CD4-positive, alpha-beta memory T cell (primary cell): ENCODE measurements at regions not wholly inside any gene's neighbourhood (a gene's known extent, or its start where the extent isn't known, plus 50 kb on each side); places are given as distances from the start of the nearest gene placed in this dataset.

Experiments used
- CTCF ChIA-PET: fragments of 350-600 bp; sonication (Branson Sonifier 250); formaldehyde crosslinking; loops from one replicate; lab custom pipeline; 2021; ENCODE audit warnings: inconsistent platforms; ENCODE audit not compliant: partially characterized antibody; lab: Charles Lee
- POLR2A ChIA-PET: fragments of 350-600 bp; sonication (Branson Sonifier 250); formaldehyde crosslinking; loops from one replicate; lab custom pipeline; 2021; ENCODE audit not compliant: partially characterized antibody; lab: Charles Lee
- DNase-seq, 5 donors: peaks; one replicate each; pipeline versions ENCODE4 v3.0.0 to v3.0.0-alpha.2; 2020 to 2022; ENCODE audit warnings: mixed read lengths in 1 of 5
- H3K27ac ChIP-seq: one replicate; pipeline ENCODE4 v1.7.0; 2013; ENCODE audit warnings: low read depth, low read length
- H3K27me3 ChIP-seq: 2 replicates; pipeline ENCODE4 v1.7.0; 2013; ENCODE audit warnings: mild to moderate bottlenecking, low read length, moderate library complexity; ENCODE audit not compliant: insufficient read depth
- H3K36me3 ChIP-seq: 2 replicates; pipeline ENCODE4 v1.7.0; 2013; ENCODE audit warnings: mild to moderate bottlenecking, low read length, moderate library complexity; ENCODE audit not compliant: insufficient read depth
- H3K4me1 ChIP-seq: 2 replicates; pipeline ENCODE4 v1.7.0; 2013; ENCODE audit warnings: mild to moderate bottlenecking, low read length, moderate library complexity; ENCODE audit not compliant: insufficient read depth
- H3K4me3 ChIP-seq, 2 donors: one replicate each; pipeline ENCODE4 v1.7.0; 2013; ENCODE audit warnings: low read length in 2 of 2, mild to moderate bottlenecking in 1 of 2
- H3K9me3 ChIP-seq, 2 donors: one replicate each; pipeline ENCODE4 v1.7.0; 2013; ENCODE audit warnings: low read length in 2 of 2, control low read depth in 1 of 2; ENCODE audit not compliant: control insufficient read depth in 1 of 2
- H3K27ac Mint-ChIP-seq, 7 donors: one replicate each; pipeline ENCODE4 v1.8.0; 2020 to 2021; ENCODE audit warnings: mixed read lengths in 7 of 7, mild to moderate bottlenecking in 6 of 7, inconsistent platforms in 3 of 7, moderate library complexity in 3 of 7
- H3K27me3 Mint-ChIP-seq, 2 donors: one replicate each; pipeline ENCODE4 v1.8.0; 2020 to 2021; ENCODE audit warnings: mixed read lengths in 2 of 2
- H3K36me3 Mint-ChIP-seq, 2 donors: one replicate each; pipeline ENCODE4 v1.8.0; 2020 to 2021; ENCODE audit warnings: mixed read lengths in 2 of 2, inconsistent platforms in 1 of 2, mild to moderate bottlenecking in 1 of 2
- H3K4me1 Mint-ChIP-seq, 4 donors: one replicate each; pipeline ENCODE4 v1.8.0; 2020 to 2021; ENCODE audit warnings: mixed read lengths in 4 of 4, mild to moderate bottlenecking in 1 of 4
- H3K4me3 Mint-ChIP-seq, 8 donors: one replicate each; pipeline ENCODE4 v1.8.0; 2020 to 2021; ENCODE audit warnings: mixed read lengths in 8 of 8, mild to moderate bottlenecking in 7 of 8, moderate library complexity in 6 of 8, inconsistent platforms in 3 of 8
- H3K9me3 Mint-ChIP-seq, 8 donors: one replicate each; pipeline ENCODE4 v1.8.0; 2020 to 2021; ENCODE audit warnings: mixed read lengths in 8 of 8, mild to moderate bottlenecking in 5 of 8, inconsistent platforms in 3 of 8, moderate library complexity in 1 of 8
- intact Hi-C: fragments of 100-400 bp; cut with micrococcal nuclease; formaldehyde crosslinking; loops from one replicate; pipeline ENCODE4 v1.15.1; 2023

DNA sequence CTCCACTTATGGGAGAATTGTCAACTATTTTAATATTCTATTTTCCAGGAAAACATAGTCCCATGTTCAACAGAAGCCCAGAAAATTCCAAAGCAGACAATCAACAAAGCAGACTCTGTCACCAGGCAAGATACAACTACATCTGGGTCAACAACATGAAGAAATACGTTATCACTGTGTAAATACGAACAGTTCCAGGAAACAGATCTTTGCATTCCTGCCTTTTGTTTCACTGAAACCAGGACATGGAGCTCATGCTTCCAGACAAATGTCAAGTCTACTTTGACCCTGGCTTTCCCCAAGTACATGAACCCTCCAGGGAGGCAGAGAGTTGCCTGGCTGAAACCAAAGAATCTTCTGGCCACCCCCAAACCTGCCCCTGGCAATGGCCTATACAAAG is 106.7 kb downstream of the SETD4 start:
- no peaks in the 10 kb centered on the region for H3K27me3 ChIP-seq
- no peaks in the 10 kb centered on the region for H3K36me3 ChIP-seq
- no peak overlapping the region for H3K27ac ChIP-seq
- no peak overlapping the region for H3K4me3 Mint-ChIP-seq
- H3K36me3 Mint-ChIP-seq, result no peaks in the 10 kb centered on the region
- no peak for DNase-seq
- ChIA-PET POLR2A (no interaction called here), CTCF (no interaction called here)
- no peak overlapping the region for H3K4me3 ChIP-seq
- no peaks in the 10 kb centered on the region for H3K4me1 ChIP-seq
- no peak overlapping the region for H3K27ac Mint-ChIP-seq
- no peaks in the 10 kb centered on the region for H3K9me3 ChIP-seq
- intact Hi-C loops, result no loop called here
- H3K4me1 Mint-ChIP-seq, result no peaks in the 10 kb centered on the region
- H3K27me3 Mint-ChIP-seq, result peaks cover 7% of the 10 kb centered on the region in 2 donors
- H3K9me3 Mint-ChIP-seq, result peaks cover 0 to 3% (median 0%) of the 10 kb centered on the region in 8 donors

DNA sequence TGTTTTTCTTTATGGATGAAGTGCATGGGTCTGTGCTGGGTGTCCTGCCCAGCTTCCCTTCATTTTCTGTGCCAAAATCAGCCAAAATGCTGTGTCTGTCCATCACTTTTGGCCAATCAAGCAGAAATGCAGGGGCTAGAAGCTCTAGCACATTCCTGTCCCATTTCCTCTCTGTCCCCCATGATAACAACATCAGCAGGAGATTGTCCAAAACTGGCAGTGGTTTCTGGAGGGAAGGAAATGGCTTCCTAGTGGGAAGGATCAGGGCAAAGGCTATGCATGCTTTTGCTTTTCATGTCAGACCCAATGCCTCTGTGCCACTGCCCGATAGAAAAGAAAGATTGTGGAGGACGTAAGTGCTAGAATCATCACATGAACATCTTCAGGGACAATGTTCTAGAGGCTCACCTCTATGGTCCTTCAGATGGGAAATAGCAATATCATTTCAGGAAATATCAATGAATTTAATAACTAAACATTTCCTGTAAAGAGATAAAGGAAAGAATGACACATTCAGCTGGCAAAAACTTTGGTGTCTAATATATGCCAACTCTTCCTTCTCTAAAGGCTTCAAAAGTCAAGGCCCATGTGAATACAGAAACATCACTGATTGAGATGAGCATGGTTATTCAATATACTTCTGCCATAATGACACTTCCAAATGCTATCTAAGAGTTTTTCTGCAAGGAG is 107.5 kb downstream of the SETD4 start:
- no peak for DNase-seq
- Histone ChIP-seq H3K9me3 (no peaks in the 10 kb centered on the region), H3K36me3 (no peaks in the 10 kb centered on the region), H3K4me1 (no peaks in the 10 kb centered on the region), H3K27me3 (no peaks in the 10 kb centered on the region), H3K27ac (no peak overlapping the region), H3K4me3 (no peak overlapping the region)
- peaks cover 7% of the 10 kb centered on the region in 2 donors for H3K27me3 Mint-ChIP-seq
- POLR2A ChIA-PET, result no interaction called here
- intact Hi-C loops, result no loop called here
- no peak overlapping the region for H3K4me3 Mint-ChIP-seq
- no peak overlapping the region for H3K27ac Mint-ChIP-seq
- H3K9me3 Mint-ChIP-seq, result peaks cover 0 to 3% (median 0%) of the 10 kb centered on the region in 8 donors
- no peaks in the 10 kb centered on the region for H3K4me1 Mint-ChIP-seq
- CTCF ChIA-PET, result no interaction called here
- no peaks in the 10 kb centered on the region for H3K36me3 Mint-ChIP-seq

DNA sequence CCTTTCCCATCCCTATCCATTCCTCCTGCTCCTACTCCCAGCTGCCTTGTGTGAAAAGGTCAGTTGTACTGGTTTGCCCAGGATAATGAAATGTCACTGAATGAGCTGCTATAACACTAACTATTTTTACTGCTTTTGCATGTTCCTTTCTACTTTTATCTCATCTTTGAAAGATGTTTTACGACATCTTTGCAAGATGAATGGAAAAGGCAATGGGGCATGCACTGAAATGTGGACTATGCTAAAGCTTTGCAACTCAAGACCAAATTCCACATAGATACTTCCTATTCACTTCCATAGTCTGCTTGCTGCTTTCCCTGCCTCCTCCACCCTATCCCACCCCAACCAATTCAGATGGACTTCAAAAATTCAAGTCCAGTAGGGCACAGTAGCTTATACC is 111.3 kb downstream of the SETD4 start:
- no peaks in the 10 kb centered on the region for H3K27me3 ChIP-seq
- ChIA-PET CTCF (no interaction called here), POLR2A (no interaction called here)
- H3K4me3 Mint-ChIP-seq, result no peak overlapping the region
- H3K4me1 Mint-ChIP-seq, result no peaks in the 10 kb centered on the region
- H3K9me3 Mint-ChIP-seq, result no peaks in the 10 kb centered on the region
- no peaks in the 10 kb centered on the region for H3K36me3 Mint-ChIP-seq
- no peak for DNase-seq
- H3K36me3 ChIP-seq, result no peaks in the 10 kb centered on the region
- intact Hi-C loops, result no loop called here
- H3K27ac Mint-ChIP-seq, result no peak overlapping the region
- no peaks in the 10 kb centered on the region for H3K4me1 ChIP-seq
- H3K9me3 ChIP-seq, result no peaks in the 10 kb centered on the region
- no peak overlapping the region for H3K27ac ChIP-seq
- no peak overlapping the region for H3K4me3 ChIP-seq
- H3K27me3 Mint-ChIP-seq, result peaks cover 0 to 3% of the 10 kb centered on the region in 2 donors

DNA sequence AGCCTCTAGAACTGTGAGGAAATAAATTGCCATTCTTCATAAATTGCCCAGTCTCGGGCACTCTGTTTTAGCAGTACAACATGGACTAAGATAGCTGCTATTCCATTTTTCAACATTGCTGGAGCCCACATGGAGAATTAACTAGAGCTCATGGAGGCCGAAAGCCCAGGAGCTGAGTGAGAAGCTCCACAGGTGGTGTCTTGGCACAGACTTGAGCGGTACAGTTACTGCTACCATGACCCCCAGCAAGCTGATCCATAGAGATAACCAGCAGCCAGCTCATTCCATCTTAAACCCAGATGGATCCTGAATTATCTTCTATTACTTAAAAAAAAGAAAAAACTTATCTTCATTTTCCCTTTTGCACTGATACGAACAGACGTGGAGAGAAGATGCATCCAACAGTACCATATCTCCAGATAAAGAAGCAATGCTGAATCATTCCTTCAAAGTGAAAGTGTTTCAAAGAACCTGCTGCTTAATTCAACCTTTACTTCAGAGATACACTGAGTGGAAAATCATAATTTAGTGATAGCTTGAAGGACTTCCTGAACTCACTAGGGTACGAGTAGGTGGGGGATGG is 115.1 kb downstream of the SETD4 start:
- no peaks in the 10 kb centered on the region for H3K9me3 Mint-ChIP-seq
- CTCF ChIA-PET, result no interaction called here
- no peak overlapping the region for H3K4me3 Mint-ChIP-seq
- H3K27ac Mint-ChIP-seq, result no peak overlapping the region
- POLR2A ChIA-PET, result no interaction called here
- H3K4me1 Mint-ChIP-seq, result no peaks in the 10 kb centered on the region
- no peaks in the 10 kb centered on the region for H3K36me3 Mint-ChIP-seq
- Histone ChIP-seq H3K4me1 (no peaks in the 10 kb centered on the region), H3K4me3 (no peak overlapping the region), H3K27me3 (no peaks in the 10 kb centered on the region), H3K36me3 (no peaks in the 10 kb centered on the region), H3K27ac (no peak overlapping the region), H3K9me3 (no peaks in the 10 kb centered on the region)
- DNase-seq, result no peak
- H3K27me3 Mint-ChIP-seq, result peaks cover 3 to 4% of the 10 kb centered on the region in 2 donors
- intact Hi-C loops, result no loop called here

DNA sequence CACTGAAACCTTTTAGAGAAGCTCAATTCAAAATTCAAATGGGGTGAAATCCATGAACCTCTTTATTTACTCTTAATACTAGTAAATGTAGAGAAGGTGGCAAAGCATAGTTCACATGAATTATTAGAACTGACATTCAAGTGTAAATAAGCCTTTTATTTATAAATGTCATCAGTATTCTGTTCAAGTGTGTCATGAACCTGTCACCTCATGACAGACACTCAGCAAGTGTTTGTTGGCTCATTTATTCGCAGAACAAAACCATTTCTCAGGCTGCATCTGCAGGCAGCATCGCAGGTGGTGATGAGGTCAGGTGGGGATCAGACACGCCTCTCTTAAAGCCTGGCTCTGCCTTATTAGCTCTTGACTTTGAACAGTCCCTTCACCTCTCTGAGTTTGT is 116.6 kb downstream of the SETD4 start:
- intact Hi-C loops, result no loop called here

DNA sequence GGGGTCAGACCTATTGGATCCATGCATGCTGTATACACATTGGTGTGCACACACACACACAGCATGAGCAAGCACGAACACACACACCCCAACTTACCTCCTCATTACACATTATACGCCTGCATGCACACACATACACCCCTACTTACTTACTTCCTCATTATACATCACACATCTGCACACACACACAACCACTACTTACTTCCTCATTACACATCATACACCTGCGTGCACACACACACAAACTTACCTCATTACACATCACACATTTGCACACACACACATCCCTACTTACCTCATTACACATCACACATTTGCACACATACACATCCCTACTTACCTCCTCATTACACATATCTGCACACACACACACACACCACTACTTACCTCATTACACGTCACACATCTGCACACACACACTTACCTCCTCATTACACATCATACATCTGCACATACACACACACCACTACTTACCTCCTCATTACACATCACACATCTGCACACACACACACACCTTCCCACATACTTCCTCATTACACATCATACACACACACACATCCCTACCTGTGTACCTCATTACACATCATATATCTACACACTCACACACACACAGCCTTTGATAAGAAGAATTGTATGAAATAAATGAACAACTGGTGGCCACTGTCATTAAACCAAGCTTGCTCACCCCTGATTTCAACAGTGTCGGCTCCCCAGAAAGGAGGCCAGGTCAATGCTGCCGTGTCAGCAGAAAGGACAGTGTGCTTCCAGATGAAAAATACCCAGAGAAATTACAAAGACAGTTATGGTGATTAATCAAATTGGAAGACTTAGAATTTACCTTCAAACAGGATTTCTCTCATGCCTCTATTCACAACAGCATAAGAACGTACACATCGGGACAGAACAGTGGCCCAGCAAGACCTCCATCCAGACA is 117.8 kb downstream of the SETD4 start:
- Mint-ChIP-seq H3K27ac (no peak overlapping the region), H3K27me3 (peaks cover 4 to 9% of the 10 kb centered on the region in 2 donors)
- intact Hi-C loops, result no loop called here

More for the DNA sequence above, 116.6 kb downstream of the SETD4 start:
- POLR2A ChIA-PET, result no interaction called here
- Mint-ChIP-seq H3K27me3 (peaks cover 4 to 9% of the 10 kb centered on the region in 2 donors), H3K4me3 (no peak overlapping the region), H3K27ac (no peak overlapping the region), H3K4me1 (no peaks in the 10 kb centered on the region), H3K9me3 (no peaks in the 10 kb centered on the region), H3K36me3 (no peaks in the 10 kb centered on the region)
- no peaks in the 10 kb centered on the region for H3K4me1 ChIP-seq
- H3K4me3 ChIP-seq, result no peak overlapping the region
- no peaks in the 10 kb centered on the region for H3K36me3 ChIP-seq
- no peaks in the 10 kb centered on the region for H3K9me3 ChIP-seq
- CTCF ChIA-PET, result no interaction called here
- H3K27me3 ChIP-seq, result no peaks in the 10 kb centered on the region
- no peak for DNase-seq
- no peak overlapping the region for H3K27ac ChIP-seq

More for the DNA sequence above, 117.8 kb downstream of the SETD4 start:
- H3K9me3 ChIP-seq, result no peaks in the 10 kb centered on the region
- ChIA-PET POLR2A (no interaction called here), CTCF (no interaction called here)
- no peaks in the 10 kb centered on the region for H3K9me3 Mint-ChIP-seq
- no peaks in the 10 kb centered on the region for H3K36me3 ChIP-seq
- no peaks in the 10 kb centered on the region for H3K4me1 Mint-ChIP-seq
- H3K27me3 ChIP-seq, result no peaks in the 10 kb centered on the region
- no peak overlapping the region for H3K4me3 Mint-ChIP-seq
- no peak overlapping the region for H3K27ac ChIP-seq
- no peaks in the 10 kb centered on the region for H3K36me3 Mint-ChIP-seq
- no peak overlapping the region for H3K4me3 ChIP-seq
- no peaks in the 10 kb centered on the region for H3K4me1 ChIP-seq
- no peak for DNase-seq
